GM18907 (cell line): ENCODE measurements at regions not wholly inside any gene's neighbourhood (a gene's known extent, or its start where the extent isn't known, plus 50 kb on each side); places are given as distances from the start of the nearest gene placed in this dataset.
"Not testable (repeated sequence)": the region's sequence is repeated elsewhere in the genome, so short reads cannot be mapped to it uniquely, and the experiment has no call there.

Source experiments
- ATAC-seq: cut with Tn5 transposase; IDR thresholded peaks from one replicate; pipeline ENCODE4 v1.9.1; 2021; ENCODE audit warnings: mild to moderate bottlenecking, moderate library complexity; ENCODE audit not compliant: unreplicated experiment

DNA sequence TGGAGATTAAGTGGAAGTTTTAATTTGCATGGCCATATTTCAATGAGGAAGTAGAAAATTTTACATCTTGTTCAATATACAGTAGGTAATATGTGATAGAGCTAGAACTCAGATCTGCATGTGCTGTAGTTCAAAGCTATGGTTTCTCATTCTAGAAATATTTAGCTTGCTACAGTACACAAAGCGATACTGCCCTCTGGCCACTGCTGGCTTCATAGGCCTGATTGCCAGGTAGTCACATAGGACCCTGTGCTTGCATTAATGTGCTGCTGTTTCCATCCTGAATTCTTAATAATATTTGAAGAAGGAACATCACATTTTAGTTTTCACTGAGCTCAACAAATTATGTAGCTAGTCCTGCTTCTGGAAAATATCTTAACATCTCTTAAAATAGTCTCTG, 87.0 kb downstream of the PLSCR2 start:
- ATAC-seq = no peak

DNA sequence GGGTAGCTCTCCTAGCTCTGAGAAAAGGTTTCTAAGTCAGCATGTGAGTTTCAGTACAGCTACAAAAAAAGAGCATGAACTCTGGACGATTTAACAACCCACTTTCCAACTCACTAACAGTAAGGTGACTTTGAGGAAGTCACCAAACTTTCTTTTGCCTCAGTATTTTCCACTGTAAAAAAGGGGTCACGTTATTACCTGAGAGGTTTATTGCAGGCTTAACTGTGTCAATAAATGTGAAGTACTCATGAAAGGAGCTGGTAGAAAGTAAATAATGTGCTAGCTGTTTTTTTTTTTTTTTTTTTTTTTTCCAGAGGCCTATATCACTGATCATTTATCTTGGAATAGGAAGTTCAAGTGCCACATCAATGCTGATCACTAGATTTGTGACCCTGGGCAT, 89.3 kb downstream of the PLSCR2 start:
- ATAC-seq = no peak

DNA sequence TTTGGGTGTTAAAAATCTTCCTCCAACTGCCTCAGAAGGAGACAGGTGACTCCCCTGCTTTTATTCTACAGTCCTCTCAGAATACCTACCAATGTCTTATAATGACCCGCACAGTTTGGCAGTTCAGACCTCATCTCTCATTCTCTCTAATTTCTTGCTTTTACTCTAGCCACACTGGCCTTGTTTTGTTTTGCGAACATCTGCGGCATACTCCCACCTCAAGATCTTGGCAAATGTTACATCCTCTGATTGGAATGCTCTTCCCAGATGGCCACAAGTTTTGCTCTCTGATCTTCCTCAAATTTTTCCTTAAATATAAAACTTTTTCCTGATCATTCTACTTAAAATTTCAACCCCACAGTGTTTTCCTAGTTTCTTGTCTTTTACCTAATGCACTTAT, 94.1 kb downstream of the PLSCR2 start:
- ATAC-seq = no peak

DNA sequence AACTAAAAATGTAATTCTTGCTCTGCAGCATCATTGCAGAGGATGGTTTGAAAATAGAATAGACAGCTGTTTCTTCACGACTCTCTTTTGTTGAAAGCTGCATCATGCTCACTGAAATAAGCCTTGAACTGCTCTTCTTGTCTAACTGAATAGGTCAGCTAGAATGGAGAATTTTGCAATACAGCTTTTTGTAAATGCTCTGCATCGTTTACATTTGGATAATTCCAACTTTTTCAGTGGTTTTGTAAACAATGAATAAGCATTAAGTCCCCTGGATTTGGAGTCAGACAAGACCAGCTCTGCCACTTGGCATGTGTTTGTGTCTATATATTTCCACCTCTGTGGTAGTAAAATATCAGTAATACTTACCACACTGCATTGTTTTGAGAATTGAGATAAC, 95.2 kb downstream of the PLSCR2 start:
- ATAC-seq = no peak

DNA sequence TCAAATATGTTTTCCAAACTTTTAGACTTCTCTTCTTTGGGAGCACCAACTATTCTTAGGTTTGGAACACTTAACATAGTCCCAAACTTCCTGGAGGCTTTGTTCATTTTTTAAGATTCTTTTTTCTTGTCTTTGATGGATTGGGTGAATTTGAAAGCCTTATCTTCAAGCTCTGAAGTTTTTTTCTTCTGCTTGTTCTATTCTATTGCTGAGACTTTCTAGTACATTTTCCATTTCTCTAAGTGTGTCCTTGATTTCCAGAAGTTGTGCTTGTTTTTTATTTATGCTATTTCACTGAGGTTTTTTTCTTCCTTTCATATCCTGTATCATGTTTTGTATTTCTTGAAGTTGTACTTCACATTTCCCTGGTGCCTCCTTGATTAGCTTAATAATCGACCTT, 97.5 kb downstream of the PLSCR2 start:
- no peak for ATAC-seq

DNA sequence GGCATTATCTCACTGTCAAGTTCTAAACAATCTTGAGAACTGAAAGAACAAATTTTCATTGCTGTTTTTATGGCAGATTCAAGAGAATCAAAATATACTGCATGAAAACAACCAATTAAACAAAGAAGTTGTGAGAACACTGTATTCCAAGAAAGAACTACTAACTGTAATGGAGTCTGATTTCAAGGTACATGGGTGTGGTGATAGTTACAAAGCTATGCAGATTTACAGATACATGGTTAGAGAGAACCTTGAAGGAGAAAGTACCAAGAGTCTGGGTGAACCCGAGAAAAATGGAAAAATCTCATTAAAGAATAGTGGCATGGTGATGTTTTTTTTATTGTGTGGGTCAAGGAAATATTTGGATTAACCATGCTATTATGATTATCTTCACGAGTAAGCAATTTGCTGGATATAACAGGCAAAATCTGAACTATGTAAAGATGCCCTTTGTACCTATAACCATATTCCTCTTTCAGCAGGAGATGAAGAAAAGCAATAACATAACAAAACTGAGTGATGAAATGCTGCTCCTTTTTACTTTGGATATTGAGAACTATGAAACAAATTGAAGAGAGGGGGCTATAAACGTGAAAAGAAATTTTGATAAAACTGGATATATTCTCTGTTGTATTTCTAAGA, 100.4 kb downstream of the PLSCR2 start:
- ATAC-seq = no peak

DNA sequence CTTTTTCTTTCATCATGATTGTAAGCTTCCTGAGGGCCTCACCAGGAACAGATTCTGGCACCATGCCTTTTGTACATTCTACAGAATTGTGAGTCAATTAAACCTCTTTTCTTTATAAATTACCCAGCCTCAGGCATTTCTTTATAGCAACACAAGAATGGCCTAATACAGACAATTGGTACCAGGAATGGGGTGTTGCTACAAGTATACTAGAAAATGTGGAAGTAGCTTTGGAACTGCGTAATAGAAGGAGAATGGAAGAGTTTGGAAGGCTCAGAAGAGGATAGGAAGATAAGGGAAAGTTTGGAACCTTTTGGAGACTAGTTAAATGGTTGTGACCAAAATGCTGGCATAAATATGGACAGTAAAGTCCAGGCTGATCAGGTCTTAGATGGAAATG, 108.9 kb upstream of the PLSCR4 start:
- ATAC-seq = no peak

DNA sequence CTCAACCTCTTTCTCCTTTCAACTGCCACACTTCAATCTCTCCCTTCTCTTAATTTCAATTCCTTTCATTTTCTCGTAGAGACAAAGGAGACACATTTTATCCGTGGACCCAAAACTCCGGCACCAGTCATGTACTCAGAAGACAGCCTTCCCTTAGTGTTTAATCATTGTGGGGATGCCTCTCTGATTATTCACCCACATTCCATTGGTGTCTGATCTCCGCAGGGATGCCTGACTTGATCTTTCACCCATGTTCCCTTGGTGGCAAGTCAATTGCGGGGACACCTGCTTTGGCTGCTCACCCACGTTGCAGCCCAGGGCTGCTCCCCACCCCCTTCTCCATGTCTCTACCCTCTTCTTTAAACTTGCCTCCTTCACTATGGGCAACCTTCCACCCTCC, 103.5 kb upstream of the PLSCR4 start:
- ATAC-seq = not testable (repeated sequence)

DNA sequence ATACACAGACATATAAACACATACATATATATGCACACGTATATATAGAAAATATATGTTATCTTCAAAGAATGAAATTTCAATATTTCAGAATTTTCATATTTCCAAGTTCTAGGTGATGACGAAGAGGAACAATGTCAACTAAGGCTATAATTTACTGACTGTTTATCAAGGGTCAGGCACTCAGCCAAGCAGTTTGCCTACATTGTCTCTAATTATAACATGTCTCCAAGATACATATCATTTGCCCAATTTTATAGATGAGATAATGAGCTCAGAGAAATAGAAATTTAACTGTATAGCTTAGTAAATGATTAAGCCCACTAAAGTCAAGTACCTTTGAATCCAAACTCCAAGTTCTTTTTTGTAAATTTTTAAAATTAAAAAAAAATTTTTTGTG, 99.9 kb upstream of the PLSCR4 start:
- ATAC-seq = no peak

DNA sequence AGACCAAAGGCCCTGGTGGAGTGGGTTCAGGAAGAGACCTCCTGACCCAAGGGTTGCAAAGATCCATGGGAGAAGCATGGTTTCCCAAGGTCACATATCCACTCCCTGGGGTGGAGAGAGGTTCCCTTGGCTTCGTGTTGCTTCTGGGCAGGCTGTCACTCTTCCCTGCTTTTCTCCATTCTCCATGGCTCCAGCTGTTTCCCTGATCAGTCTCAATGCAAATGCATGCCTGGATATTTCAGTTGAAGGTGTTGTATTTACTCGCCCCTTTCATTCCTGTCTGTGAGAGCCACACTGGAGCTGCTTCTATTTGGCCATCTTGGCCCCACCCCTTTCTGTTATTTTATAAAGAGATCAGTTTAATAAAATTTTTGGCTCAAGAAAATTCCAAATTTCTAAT, 95.0 kb upstream of the PLSCR4 start:
- no peak for ATAC-seq

DNA sequence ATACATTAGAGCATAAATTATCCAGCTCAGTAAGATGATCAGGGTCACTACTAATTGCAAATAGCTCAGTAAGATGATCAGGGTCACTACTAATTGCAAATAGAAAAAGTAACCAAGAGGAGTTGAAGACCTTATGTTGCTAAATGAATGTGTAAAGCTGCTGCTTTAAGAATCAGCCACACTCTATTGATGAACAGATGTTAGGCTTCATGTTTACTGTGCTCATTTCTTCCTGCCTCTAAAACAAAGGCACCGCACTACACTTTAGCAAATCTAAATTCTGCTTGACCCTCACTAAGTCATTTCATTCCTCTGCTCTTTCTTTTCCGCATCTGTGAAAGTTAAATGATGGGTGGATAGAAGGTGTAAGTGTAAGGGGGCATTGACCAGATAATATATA, 92.6 kb upstream of the PLSCR4 start:
- no peak for ATAC-seq

DNA sequence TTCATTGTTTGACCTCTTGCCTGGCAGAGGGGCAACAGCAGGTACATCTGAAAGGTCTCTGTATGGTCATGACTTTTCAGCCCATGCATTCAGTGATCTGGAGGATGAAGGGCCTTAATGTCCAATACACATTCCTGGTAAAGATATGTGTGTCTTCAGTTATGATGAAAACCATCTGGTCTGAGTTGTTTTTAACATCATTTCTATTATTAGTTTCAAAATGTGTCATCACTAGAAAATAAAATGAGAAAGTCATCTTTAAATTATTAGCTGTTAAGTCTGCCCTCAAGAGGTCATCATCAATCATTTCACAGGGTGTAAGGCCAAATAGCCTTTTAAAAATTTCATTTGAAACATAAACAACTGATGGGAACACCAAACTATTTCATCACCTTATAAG, 92.1 kb upstream of the PLSCR4 start:
- ATAC-seq = peak; percentile 58

DNA sequence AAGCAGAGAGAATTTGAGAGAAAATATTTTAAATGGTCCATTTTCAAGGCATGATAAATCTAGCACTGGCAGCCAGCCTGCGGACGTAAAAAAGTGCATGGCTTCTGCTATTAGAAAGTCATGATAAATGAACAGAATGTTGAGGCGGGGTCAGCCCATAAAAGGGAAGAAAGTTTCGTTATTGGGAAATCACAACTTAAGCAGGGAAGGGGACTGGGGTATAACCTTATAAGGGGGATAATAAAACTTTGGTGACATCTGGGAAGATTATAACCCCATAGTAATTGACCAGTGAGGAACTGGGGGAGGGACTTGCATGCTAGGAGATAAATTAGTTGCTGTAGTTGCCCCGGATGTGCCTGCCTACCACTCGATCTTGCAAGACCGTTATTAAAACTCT, 88.4 kb upstream of the PLSCR4 start:
- no peak for ATAC-seq

DNA sequence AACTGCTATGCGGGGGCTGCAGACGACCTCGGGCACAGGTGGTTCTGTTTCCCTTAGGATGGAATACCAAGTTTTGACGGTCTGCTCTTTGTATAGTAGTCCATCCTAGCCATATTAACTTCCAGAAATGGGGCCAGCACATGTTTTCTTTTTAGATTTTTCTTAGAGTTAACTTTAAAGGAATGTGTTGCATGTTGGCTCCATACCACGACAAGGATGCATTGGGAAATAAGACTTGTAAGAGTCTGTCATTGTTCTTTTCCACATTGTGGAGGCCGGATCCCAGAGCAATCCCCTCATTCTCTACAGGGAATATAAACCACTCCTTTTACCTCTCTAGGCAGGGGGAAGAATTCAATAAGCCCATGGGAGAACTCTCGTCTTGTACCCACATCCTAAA, 87.1 kb upstream of the PLSCR4 start:
- no peak for ATAC-seq

DNA sequence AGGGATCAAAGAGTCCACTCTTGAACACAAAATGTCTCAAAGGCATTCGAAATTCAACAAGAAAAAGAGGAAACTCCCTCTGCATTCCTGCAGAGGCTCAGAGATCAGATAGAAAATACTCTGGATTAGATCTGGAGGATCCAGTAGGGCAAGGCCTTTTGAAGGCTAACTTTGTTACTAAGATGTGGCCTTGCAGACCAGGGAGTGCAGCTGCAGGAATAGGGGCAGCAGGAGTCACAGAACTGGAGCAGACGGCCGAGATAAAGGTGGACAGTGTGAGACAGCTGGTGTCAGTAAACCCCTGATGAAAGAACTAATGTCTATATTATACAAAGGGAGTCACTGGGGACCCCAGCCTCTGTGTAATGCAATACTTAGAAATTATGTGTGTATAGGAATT, 84.5 kb upstream of the PLSCR4 start:
- no peak for ATAC-seq

DNA sequence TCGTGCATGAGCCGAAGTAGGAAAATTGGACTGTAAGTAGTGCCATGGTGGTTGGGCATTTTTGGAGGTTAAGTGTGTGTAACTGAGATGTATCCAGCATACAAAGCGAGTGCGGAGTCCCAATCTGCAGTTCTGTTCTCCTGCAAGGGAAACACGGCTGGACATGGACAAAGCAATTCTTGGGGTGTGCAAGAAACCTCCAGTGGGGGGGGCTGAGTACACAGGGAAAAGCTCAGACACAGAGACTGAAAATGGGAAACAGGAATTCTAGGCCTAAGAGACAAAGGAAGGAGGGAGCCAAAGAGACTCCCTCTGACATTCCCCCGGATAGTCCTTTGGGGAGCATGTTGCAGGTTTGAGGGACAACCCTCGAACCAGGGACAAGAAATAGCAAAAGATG, 83.2 kb upstream of the PLSCR4 start:
- ATAC-seq = no peak

DNA sequence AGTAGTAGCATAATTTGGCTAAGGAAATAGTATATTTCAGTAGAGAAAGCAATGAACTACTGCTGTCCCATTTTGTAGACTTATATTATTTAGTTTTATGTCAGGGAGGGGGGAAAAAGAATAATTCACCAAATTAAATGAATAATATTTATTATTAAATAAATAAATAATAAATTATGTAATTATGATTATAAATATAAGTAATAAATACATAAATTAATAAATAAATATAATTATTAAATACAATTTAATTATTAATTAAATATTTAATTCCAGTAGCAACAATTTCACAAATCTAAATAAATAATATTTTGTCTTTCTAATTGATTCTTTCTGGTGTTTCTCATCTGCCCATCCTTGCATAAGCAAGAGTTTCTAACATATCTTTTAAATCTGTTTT, 81.1 kb upstream of the PLSCR4 start:
- ATAC-seq = no peak

DNA sequence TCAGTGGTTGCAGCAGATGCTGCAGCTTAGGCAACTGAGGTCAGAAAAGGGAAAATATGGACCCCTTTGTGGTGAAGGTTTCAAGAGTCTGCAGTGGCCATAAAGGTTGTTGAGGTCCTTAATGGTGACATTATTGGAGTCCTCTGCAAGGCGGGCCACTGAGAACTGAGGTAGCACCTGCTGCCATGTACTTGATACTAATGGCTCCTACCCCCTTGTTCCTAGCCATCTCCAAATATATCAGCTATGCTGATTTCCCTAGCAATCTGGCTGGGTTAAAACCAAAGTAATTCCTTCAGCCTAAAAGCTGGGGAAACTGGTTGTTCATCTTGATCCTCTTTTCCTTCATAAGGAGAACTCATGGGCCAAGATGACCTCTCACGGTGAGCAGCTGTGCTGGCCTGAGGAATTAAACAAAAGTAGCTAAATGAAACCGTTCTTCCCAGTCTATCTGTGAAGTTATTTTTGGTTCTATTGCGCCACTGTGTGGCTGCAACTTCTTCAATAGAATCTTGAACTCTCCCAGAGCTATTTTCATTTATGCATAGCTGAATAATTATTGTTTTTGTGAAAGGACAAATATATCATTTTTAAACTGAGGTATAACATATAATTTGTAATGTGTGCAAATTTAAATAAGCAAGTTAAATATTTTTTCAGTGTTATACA, 76.1 kb upstream of the PLSCR4 start:
- no peak for ATAC-seq

DNA sequence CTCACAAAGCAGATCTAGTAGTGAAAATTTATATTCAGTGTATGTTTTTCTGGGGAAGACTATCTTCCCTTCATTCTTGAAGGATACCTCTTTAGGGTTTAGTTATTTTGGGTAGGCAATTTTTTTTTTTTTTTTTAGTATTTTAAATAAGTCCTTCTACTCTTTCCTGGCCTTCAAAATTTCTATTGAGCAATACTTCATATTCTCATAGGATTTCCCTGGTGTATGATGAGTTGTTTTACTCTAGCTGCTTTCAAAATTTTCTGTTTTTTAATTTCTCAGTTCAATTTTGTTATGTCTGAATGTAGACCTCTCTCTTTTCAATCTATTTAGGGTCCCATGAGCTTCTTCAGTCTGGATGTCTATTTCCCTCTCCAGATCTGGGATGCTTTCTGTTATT, 74.3 kb upstream of the PLSCR4 start:
- no peak for ATAC-seq

DNA sequence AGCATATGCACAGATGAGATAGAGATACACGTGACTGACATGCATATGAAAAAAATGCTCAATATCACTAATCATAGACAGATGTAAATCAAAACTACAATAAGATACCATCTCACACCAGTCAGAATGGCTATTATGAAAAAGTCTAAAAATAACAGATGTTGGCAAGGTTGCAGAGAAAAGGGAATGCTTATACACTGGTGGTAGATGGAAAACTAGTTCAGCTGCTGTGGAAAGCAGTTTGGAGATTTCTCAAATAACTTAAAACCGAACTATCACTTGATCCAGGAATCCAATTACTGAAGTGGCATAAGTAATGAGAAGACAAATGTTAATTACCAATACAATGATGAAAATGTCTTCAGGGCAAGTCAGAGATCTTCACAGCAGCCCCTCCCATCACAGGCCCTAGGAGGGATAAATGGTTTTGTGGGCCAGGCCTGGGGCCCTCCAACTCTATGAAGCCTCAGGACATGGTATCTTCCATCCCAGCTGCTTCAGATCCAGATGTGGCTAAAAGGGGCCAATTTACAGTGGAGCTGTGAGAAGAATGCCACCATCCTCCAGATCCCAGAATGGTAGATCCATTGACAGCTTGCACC, 71.4 kb upstream of the PLSCR4 start:
- ATAC-seq = no peak

DNA sequence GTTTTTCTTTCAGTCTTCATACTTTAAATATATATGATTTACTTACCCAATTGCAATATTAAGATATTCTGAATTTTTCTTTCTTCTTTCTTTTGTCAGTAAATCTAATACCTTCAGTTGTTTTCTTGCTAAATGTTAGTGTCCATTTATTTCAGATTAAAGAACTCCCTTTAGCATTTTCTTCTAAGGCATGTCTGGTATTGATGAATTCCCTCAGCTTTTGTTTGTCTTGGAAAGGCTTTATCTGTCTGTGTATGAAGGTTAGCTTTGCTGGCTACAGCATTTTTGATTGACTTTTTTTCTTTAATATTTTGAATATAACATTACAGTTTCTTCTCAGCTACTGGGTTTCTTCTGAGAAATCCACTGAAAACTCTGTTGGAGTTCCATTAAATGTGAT, 64.0 kb upstream of the PLSCR4 start:
- ATAC-seq = no peak

DNA sequence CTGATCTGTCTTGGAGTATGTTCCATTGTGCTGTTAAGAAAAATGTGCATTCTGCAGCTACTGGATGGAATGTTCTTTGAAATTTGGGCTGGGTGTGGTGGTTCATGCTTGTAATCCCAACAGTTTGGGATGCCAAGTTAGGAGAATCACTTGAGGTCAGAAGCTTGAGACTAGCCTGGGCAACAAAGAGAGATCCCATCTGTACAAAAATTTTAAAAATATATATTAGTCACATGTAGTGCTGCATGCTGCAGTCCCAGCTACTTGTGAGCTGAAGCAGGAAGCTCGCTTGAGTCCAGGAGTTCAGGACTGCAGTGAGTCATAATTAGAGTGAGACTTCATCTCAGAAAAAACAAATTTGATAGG, 62.8 kb upstream of the PLSCR4 start:
- no peak for ATAC-seq
